Suprapubic skin (tissue), 4 donors: ENCODE measurements at regions not wholly inside any gene's neighbourhood (a gene's known extent, or its start where the extent isn't known, plus 50 kb on each side); places are given as distances from the start of the nearest gene placed in this dataset.

Source experiments
- DNase-seq, 2 donors: peaks; one replicate each; pipeline ENCODE4 v3.0.0-alpha.2; 2019; ENCODE audit warnings: low spot score in 2 of 2
- H3K27ac ChIP-seq: fragments of 200-600 bp; sonication (generic); one replicate; pipeline ENCODE4 v1.5.1; 2019
- H3K27me3 ChIP-seq: fragments of 200-600 bp; sonication (generic); one replicate; pipeline ENCODE4 v1.5.1; 2019
- H3K36me3 ChIP-seq: fragments of 200-600 bp; sonication (generic); one replicate; pipeline ENCODE4 v1.5.1; 2019
- H3K4me1 ChIP-seq: fragments of 200-600 bp; sonication (generic); one replicate; pipeline ENCODE4 v1.5.1; 2019
- H3K4me3 ChIP-seq: fragments of 200-600 bp; sonication (generic); one replicate; pipeline ENCODE4 v1.5.1; 2019; ENCODE audit warnings: mild to moderate bottlenecking
- H3K9me3 ChIP-seq: fragments of 200-600 bp; sonication (generic); one replicate; pipeline ENCODE4 v1.5.1; 2019
- EP300 ChIP-seq: sonication (generic); formaldehyde crosslinking; IDR thresholded peaks from one replicate; pipeline ENCODE4 v1.6.1; 2017; ENCODE audit warnings: antibody characterized with exemption
- POLR2A ChIP-seq, 2 donors: fragments of 450-650 bp; IDR thresholded peaks; one replicate each; pipeline ENCODE4 v1.6.1; 2017; ENCODE audit warnings: antibody characterized with exemption in 2 of 2, mild to moderate bottlenecking in 2 of 2, moderate library complexity in 2 of 2
- POLR2AphosphoS5 ChIP-seq, 3 donors: sonication (generic); formaldehyde crosslinking; IDR thresholded peaks; one replicate each; pipeline ENCODE4 v1.6.1; 2017; ENCODE audit warnings: antibody characterized with exemption in 3 of 3
- WGBS: methylation state at CpG from one replicate; pipeline ENCODE4 v1.1.5; 2018; 5-methylcytosine and 5-hydroxymethylcytosine counted together
- TF ChIP-seq, protein P1 (sequence below), 2 donors: fragments of 200-600 bp in 1 of 2; fragments of 450-650 bp in 1 of 2; sonication (generic) in 1 of 2; IDR thresholded peaks; one replicate each; pipeline ENCODE4 v1.5.1; 2016 to 2019; ENCODE audit warnings: antibody characterized with exemption in 2 of 2, mild to moderate bottlenecking in 1 of 2, moderate library complexity in 1 of 2

- TF ChIP-seq, protein P1, sequence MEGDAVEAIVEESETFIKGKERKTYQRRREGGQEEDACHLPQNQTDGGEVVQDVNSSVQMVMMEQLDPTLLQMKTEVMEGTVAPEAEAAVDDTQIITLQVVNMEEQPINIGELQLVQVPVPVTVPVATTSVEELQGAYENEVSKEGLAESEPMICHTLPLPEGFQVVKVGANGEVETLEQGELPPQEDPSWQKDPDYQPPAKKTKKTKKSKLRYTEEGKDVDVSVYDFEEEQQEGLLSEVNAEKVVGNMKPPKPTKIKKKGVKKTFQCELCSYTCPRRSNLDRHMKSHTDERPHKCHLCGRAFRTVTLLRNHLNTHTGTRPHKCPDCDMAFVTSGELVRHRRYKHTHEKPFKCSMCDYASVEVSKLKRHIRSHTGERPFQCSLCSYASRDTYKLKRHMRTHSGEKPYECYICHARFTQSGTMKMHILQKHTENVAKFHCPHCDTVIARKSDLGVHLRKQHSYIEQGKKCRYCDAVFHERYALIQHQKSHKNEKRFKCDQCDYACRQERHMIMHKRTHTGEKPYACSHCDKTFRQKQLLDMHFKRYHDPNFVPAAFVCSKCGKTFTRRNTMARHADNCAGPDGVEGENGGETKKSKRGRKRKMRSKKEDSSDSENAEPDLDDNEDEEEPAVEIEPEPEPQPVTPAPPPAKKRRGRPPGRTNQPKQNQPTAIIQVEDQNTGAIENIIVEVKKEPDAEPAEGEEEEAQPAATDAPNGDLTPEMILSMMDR (IDR thresholded peaks at IDR 0.05), result no peak
- no peak for TF ChIP-seq EP300
- TF ChIP-seq POLR2A (IDR thresholded peaks at IDR 0.05), result no peak
- no peak for TF ChIP-seq POLR2AphosphoS5 (IDR thresholded peaks at IDR 0.05)
- no peaks in the 10 kb centered on the region for H3K9me3 ChIP-seq
- H3K4me3 ChIP-seq, result no peak overlapping the region
- WGBS, result 55% methylated on average over 4 of the region's 4 CpGs
- peak in 1 of 2 donors; percentile 35 for DNase-seq
- no peaks in the 10 kb centered on the region for H3K27me3 ChIP-seq
- H3K36me3 ChIP-seq, result no peaks in the 10 kb centered on the region
- H3K4me1 ChIP-seq, result no peaks in the 10 kb centered on the region
- no peak overlapping the region for H3K27ac ChIP-seq
Observed at GRCh38 chr15:66832664-66833063, 130.6 kb downstream of the SMAD6 start.

GRCh38 chr15:66833371-66833770 is 131.3 kb downstream of the SMAD6 start:
- H3K27me3 ChIP-seq, result no peaks in the 10 kb centered on the region
- peak; percentile 24 to 55 for DNase-seq
- TF ChIP-seq POLR2AphosphoS5 (IDR thresholded peaks at IDR 0.05) (no peak), POLR2A (IDR thresholded peaks at IDR 0.05) (no peak)
- H3K36me3 ChIP-seq, result no peaks in the 10 kb centered on the region
- no peaks in the 10 kb centered on the region for H3K4me1 ChIP-seq
- H3K27ac ChIP-seq, result no peak overlapping the region
- H3K9me3 ChIP-seq, result no peaks in the 10 kb centered on the region
- no peak overlapping the region for H3K4me3 ChIP-seq
- 63% methylated on average over 7 of the region's 8 CpGs for WGBS

DNA sequence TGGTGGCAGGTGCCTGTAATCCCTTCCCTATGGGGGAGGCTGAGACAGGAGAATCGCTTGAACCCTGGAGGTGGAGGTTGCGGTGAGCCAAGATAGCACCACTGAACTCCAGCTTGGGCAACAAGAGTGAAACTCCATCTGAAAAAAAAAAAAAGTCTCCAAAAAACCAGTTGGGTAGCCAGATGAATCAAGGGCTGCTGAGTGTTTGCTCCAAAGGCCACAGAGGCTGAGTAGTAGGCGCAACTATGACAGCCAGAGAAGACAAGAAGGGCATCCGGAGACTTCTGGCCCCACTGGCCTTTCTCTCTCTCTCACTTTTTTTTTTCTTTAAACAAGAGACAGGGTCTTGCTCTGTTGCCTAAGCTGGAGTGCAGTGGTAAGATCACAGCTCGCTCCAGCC is 131.8 kb downstream of the SMAD6 start:
- Histone ChIP-seq H3K4me1 (no peaks in the 10 kb centered on the region), H3K36me3 (no peaks in the 10 kb centered on the region), H3K27ac (no peak overlapping the region), H3K27me3 (no peaks in the 10 kb centered on the region), H3K9me3 (no peaks in the 10 kb centered on the region), H3K4me3 (no peak overlapping the region)
- TF ChIP-seq EP300 (no peak), POLR2A (IDR thresholded peaks at IDR 0.05) (no peak), POLR2AphosphoS5 (IDR thresholded peaks at IDR 0.05) (no peak)
- TF ChIP-seq, protein P1 (IDR thresholded peaks at IDR 0.05), result no peak
- WGBS, result 93% methylated on average over 5 of the region's 5 CpGs
- DNase-seq, result no peak

DNA sequence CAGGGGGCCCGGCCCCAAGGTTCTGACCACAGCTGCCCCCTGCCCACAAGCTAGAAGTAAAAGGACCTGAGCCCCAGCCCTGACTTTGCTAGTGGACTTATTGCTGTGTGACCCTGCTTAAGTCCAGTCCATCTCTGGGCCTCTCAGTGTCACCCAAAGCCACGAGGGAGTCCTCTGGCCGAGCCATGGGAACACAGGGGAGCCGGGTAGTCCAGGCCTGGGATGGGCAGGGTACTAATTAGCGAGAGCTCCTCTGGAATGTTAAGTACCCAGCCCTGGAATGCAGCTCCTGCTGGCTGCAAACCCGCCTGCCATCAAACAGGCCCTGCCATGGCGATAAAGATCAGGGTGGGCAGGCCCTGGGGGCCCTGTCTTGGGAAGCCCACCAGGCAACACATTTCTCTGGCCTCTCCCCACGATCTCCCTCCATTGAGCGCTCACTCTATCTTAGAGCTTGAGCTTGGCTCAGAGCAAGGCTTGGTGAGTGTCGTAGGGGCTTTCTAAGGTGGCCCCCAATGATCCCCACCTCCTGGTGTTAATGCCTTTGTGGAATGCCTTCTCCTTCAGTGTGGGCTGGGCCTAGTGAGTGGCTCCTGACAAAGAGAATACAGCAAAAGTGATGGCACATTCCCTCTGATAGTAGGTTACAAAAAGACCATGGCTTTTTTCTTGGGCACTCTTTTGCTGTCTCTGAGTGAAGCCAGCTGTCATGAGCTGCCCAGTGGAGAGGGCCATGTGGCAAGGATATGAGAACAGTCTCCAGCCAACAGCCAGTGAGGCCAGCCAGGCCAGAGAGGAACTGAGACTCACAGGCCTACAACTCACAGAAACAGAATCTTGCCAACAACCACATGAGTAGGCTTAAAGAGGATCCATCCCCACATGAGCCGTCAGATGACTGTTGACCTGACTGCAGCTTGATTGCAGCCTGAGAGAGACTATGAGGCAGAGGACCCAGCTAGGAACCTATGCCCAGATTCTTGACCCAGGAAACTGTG is 133.1 kb downstream of the SMAD6 start:
- Histone ChIP-seq H3K36me3 (no peaks in the 10 kb centered on the region), H3K27ac (no peak overlapping the region), H3K27me3 (no peaks in the 10 kb centered on the region), H3K4me1 (peaks cover 4% of the 10 kb centered on the region), H3K4me3 (no peak overlapping the region), H3K9me3 (no peaks in the 10 kb centered on the region)
- no peak for TF ChIP-seq POLR2AphosphoS5 (IDR thresholded peaks at IDR 0.05)
- TF ChIP-seq, protein P1 (IDR thresholded peaks at IDR 0.05), result no peak
- TF ChIP-seq POLR2A (IDR thresholded peaks at IDR 0.05), result no peak
- no peak for TF ChIP-seq EP300
- WGBS, result 82% methylated on average over 2 of the region's 11 CpGs
- peak; percentile 44 to 70 for DNase-seq

DNA sequence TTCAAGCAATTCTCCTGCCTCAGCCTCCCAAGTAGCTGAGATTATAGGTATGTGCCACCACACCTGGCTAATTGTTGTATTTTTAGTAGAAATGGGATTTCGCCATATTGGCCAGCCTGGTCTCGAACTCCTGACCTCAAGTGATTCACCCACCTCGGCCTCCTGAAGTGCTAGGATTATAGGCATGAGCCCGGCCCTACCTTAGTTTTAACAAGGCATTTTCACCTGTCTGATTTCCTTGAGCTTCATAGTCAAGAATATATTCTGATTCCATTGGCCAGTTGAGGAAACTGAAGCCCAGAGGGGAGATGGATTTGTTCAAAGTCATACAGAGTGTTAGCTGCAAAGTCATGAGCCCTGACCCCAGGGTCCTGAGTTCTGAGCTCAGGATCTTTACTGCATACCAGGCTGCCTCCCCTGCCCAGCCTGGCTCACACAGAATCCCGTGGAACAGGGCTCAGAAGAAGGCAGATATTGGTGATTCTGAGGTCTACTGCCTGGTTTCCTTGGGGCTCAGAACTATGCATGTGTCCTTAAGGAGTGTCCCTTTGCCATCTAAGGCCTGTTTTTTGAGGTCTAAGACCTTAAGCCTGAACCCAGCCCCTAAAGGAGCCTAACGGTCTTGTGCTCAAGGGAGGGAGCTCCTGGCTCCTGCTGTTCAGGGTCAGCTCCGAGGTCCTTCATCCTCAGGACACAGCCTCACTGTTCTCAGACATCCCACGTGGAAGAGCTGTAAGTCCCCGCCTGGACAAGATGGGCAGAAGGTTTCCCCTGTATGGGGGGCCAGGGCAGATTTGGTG is 134.4 kb downstream of the SMAD6 start:
- H3K4me3 ChIP-seq, result no peak overlapping the region
- H3K9me3 ChIP-seq, result no peaks in the 10 kb centered on the region
- peaks cover 12% of the 10 kb centered on the region for H3K4me1 ChIP-seq
- DNase-seq, result peak in 1 of 2 donors; percentile 34
- TF ChIP-seq EP300 (no peak), POLR2A (IDR thresholded peaks at IDR 0.05) (no peak)
- TF ChIP-seq, protein P1 (IDR thresholded peaks at IDR 0.05), result no peak
- no peak overlapping the region for H3K27ac ChIP-seq
- no peaks in the 10 kb centered on the region for H3K27me3 ChIP-seq
- no peaks in the 10 kb centered on the region for H3K36me3 ChIP-seq
- 95% methylated on average over 6 of the region's 9 CpGs for WGBS
